Activated CD4-positive, alpha-beta T cell treated with anti-CD3 and anti-CD28 coated beads, Interleukin-2, Interleukin-4, amounts not matched to agents 100 ng/mL and 50 ng/mL, durations not matched to agents 16 hours and 8 hours (primary cell): ENCODE measurements at regions not wholly inside any gene's neighbourhood (a gene's known extent, or its start where the extent isn't known, plus 50 kb on each side); places are given as distances from the start of the nearest gene placed in this dataset.

ENCODE experiments used
- DNase-seq: peaks from one replicate; pipeline ENCODE4 v3.0.0-alpha.2; 2020; ENCODE audit warnings: low spot score

GRCh38 chr21:17900990-17901385, 81.8 kb upstream of the C21orf91 start:
- DNase-seq, result no peak

GRCh38 chr21:17900281-17900989, 81.3 kb upstream of the C21orf91 start:
- no peak for DNase-seq

- no peak for DNase-seq
These were observed 70.0 kb upstream of the C21orf91 start for GRCh38 chr21:17889171-17889570.

- DNase-seq, result no peak
These were observed 50.0 kb upstream of the C21orf91 start for GRCh38 chr21:17869115-17869514.
